GM12875 (cell line): ENCODE measurements at regions not wholly inside any gene's neighbourhood (a gene's known extent, or its start where the extent isn't known, plus 50 kb on each side); places are given as distances from the start of the nearest gene placed in this dataset.
"Not testable (repeated sequence)": the region's sequence is repeated elsewhere in the genome, so short reads cannot be mapped to it uniquely, and the experiment has no call there.

Experiments
- H3K4me3 ChIP-seq: one replicate; pipeline ENCODE4 v1.5.1; 2011; ENCODE audit warnings: low read depth, low read length, control low read depth
- TF ChIP-seq, protein P1 (sequence below): IDR thresholded peaks from 2 replicates; pipeline ENCODE4 v1.5.1; 2011; ENCODE audit warnings: low read depth, mild to moderate bottlenecking, control low read depth, inconsistent platforms, low read length, moderate library complexity, borderline replicate concordance; ENCODE audit not compliant: insufficient read depth

DNA sequence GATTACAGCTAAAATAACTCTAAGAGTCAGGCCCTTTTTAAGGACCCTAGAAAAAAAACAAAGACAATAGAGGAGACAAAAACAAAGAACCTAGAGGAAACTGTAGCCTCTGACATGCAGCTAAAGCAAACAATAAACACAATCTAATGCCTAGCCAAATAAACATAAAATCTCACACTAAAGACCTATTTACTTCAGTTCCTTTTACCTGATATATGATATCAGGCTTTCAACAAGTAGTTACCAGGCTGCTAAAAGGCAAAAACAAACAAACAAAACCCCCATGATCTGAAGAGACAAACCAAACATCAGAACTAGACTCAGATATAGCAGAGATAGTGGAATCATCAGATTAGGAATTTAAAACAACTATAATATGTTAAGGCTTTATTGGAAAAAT lies 226.5 kb upstream of the POU5F2 start:
- TF ChIP-seq, protein P1, sequence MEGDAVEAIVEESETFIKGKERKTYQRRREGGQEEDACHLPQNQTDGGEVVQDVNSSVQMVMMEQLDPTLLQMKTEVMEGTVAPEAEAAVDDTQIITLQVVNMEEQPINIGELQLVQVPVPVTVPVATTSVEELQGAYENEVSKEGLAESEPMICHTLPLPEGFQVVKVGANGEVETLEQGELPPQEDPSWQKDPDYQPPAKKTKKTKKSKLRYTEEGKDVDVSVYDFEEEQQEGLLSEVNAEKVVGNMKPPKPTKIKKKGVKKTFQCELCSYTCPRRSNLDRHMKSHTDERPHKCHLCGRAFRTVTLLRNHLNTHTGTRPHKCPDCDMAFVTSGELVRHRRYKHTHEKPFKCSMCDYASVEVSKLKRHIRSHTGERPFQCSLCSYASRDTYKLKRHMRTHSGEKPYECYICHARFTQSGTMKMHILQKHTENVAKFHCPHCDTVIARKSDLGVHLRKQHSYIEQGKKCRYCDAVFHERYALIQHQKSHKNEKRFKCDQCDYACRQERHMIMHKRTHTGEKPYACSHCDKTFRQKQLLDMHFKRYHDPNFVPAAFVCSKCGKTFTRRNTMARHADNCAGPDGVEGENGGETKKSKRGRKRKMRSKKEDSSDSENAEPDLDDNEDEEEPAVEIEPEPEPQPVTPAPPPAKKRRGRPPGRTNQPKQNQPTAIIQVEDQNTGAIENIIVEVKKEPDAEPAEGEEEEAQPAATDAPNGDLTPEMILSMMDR, result no peak
- H3K4me3 ChIP-seq, result no peak overlapping the region

DNA sequence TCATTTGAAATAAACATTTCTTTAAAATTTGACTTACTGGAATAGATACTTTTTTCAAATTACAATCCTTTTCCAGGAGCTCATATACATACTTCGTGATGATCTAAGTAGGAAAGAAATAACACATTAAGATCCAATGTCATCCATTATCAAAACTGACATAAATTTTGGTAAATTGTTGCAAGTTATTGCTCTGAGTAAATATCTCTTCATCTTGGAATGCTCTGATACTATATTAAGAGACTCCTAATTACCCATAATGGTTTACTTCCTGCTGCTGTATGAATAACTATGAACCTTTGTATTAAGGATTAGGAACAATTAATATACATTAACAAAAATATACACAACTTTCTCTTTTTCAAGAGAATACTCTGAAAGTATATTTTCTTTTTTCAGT lies 223.0 kb upstream of the POU5F2 start:
- no peak overlapping the region for H3K4me3 ChIP-seq
- TF ChIP-seq, protein P1, result no peak

DNA sequence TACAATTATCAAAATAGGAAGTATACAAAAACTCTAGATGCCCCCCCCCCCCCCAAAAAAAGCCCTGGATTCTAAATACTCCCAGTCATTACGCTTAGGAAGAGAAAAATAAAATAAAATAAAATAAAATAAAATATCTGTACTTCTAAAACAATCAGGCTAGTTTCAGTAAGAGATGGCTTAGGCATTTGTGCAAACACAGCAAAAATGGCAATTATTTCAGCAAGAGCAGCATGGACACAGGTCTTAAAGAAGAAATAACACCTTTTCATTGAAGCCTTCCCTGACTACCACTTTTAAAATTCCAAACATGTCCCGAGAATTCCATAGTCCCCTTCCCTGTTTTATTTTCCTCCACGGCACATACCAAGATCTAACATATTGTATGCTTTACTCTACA lies 218.6 kb upstream of the POU5F2 start:
- TF ChIP-seq, protein P1, result no peak
- no peak overlapping the region for H3K4me3 ChIP-seq

DNA sequence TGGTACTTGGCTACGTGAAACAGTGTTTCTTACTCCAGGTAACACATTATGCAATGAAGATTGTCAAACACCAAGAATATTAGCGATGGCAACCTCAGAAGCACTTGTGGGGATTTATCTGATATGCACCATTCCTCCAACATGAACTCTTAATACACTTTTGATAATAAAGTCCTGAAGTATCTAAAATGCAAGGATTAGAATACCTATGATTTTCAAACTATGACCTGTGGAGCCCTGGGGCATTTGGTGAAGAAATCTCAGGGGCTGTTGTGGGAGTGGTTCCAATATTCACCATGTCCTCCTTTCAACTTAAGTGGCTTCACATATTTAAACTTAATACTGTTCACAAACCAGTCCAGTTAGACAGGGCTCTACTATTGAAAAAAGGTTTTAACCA lies 214.6 kb upstream of the POU5F2 start:
- TF ChIP-seq, protein P1, result no peak

DNA sequence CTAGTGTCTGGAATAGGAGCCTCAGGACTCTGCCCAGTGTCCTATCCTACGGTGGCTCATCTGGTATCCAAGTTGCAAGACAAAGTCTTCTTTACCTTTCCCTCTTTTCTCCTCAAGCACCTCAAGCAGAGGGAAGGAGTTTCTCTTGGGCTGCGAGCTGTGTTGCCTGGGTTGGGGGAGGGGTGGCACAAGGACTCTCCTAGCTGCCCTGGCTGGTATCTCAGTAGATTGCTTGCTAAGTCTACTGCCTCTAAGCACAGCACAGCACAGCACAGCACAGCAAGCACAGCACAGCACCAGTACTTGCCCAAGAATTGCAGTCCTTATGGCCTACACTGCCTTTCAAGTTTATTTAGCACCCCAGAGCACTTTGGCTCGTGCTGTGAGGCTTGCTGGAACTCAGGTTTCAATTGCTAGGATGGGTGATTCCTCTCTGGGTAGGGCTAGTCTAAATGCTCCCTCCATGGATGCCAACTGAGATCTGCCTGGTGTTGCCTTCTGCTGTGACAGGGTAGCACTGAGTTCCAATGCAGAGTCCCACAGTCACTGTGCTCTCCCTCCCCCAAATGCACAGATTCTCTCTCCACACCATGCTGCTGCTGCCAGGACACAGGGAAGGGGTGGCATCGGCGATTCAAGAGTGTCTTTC lies 213.1 kb upstream of the POU5F2 start:
- H3K4me3 ChIP-seq, result no peak overlapping the region
- TF ChIP-seq, protein P1, result no peak

More for the DNA sequence above, 214.6 kb upstream of the POU5F2 start:
- no peak overlapping the region for H3K4me3 ChIP-seq

DNA sequence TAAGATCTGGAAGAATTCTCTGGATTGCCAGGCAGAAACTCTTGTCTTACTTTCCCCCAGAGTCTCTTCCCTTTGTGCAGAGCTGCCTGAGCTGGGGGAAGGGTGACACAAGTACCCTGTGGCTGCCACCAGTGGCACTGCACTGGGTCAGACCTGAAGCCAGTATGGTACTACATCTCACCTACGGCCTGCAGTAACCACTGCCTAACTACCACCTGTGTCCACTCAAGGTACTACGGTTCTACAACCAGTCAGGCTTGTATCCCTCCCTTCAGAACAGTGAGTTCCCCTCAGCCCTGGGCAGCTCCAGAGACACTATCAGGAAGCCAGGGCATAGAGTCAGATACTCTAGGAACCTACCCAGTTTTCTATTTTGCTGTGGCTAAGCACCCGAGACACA lies 212.0 kb upstream of the POU5F2 start:
- no peak overlapping the region for H3K4me3 ChIP-seq
- TF ChIP-seq, protein P1, result no peak

DNA sequence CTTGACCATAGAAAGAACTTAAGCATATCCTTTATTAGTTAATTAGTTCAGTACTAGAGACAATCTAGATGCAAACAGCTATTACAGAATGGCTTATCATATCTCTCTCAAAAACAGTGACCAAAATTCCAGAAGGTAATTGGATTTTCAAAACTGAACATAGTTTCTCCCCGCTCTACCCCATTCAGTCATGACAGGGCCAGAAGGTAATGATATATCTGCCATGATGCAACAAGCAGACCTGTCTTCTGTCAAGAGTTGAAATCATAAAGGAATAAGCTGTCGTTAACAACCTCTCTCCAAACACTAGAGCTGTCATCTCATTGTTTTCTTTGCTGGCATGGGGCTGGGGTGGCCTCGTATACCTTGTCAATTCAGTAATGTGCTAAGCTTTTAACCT lies 200.5 kb upstream of the POU5F2 start:
- TF ChIP-seq, protein P1, result no peak
- H3K4me3 ChIP-seq, result no peak overlapping the region

DNA sequence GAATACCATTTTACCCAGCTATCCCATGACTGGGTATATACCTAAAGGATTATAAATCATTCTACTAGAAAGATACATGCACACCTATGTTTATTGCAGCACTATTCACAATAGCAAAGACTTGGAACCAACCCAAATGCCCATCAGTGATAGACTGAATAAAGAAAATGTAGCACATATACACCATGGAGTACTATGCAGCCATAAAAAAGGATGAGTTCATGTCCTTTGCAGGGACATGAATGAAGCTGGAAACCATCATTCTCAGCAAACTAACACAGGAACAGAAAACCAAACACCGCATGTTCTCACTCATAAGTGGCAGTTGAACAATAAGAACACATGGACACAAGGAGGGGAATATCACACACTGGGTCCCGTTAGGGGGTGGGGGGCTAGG lies 191.9 kb upstream of the POU5F2 start:
- not testable (repeated sequence) for H3K4me3 ChIP-seq
